Subcutaneous abdominal adipose tissue (tissue), 5 donors: ENCODE measurements at regions not wholly inside any gene's neighbourhood (a gene's known extent, or its start where the extent isn't known, plus 50 kb on each side); places are given as distances from the start of the nearest gene placed in this dataset.

Experiments
- H3K27ac ChIP-seq: one replicate; pipeline ENCODE4 v1.7.0; 2013; ENCODE audit warnings: low read depth, mild to moderate bottlenecking, inconsistent platforms, low read length, moderate library complexity
- H3K27me3 ChIP-seq, 5 donors: one replicate each; pipeline ENCODE4 v1.7.0; 2013; ENCODE audit warnings: low read length in 5 of 5, inconsistent platforms in 1 of 5; ENCODE audit not compliant: control insufficient read depth in 5 of 5, insufficient read depth in 4 of 5
- H3K36me3 ChIP-seq, 5 donors: one replicate each; pipeline ENCODE4 v1.7.0; 2013; ENCODE audit warnings: low read length in 5 of 5; ENCODE audit not compliant: control insufficient read depth in 5 of 5, insufficient read depth in 5 of 5
- H3K4me1 ChIP-seq, 5 donors: one replicate each; pipeline ENCODE4 v1.7.0; 2013; ENCODE audit warnings: low read length in 5 of 5, mild to moderate bottlenecking in 3 of 5, moderate library complexity in 1 of 5; ENCODE audit not compliant: control insufficient read depth in 5 of 5, insufficient read depth in 5 of 5
- H3K4me3 ChIP-seq, 5 donors: one replicate each; pipeline ENCODE4 v1.7.0; 2013; ENCODE audit warnings: low read length in 5 of 5, low read depth in 1 of 5
- H3K9ac ChIP-seq, 5 donors: one replicate each; pipeline ENCODE4 v1.7.0; 2013; ENCODE audit warnings: low read length in 5 of 5, mild to moderate bottlenecking in 4 of 5, moderate library complexity in 3 of 5
- H3K9me3 ChIP-seq, 5 donors: one replicate each; pipeline ENCODE4 v1.7.0; 2013; ENCODE audit warnings: low read length in 5 of 5; ENCODE audit not compliant: control insufficient read depth in 5 of 5
- donor health status: healthy.
- donor health status: healthy.
- donor health status: healthy.
- donor health status: healthy.
- donor health status: healthy.

DNA sequence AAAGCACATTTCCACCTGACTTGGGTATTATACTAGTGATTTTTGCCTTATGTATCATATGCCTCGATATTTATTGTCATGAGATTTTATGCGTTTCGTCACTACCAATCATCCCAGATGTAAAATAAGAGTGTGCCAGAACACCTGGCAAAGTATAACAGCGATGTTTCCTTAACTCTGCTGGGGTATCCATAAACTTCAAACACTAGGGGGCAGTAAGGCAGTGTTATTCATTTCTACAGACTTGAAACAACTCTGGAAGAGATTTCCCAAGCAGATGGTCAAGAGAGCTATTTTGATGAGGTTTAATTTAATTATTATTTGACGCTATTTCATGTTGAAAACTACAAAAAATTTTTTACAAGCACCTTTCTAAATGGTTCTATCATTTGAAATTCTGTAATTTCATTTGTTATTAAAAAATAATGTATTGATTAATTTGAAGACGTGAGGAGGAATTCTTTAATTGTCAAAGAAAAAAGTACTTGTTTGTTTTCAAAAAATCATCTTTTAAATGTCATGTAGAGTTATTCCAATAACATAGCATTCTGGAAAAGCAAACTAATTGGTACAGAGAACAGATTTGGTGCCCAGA lies 388.5 kb upstream of the CTNND2 start:
- Histone ChIP-seq H3K27me3 (no peaks in the 10 kb centered on the region), H3K4me3 (no peak overlapping the region), H3K4me1 (no peaks in the 10 kb centered on the region), H3K36me3 (no peaks in the 10 kb centered on the region), H3K9ac (no peak overlapping the region), H3K27ac (no peak overlapping the region), H3K9me3 (peaks cover 2 to 15% (median 5%) of the 10 kb centered on the region in 5 donors)

DNA sequence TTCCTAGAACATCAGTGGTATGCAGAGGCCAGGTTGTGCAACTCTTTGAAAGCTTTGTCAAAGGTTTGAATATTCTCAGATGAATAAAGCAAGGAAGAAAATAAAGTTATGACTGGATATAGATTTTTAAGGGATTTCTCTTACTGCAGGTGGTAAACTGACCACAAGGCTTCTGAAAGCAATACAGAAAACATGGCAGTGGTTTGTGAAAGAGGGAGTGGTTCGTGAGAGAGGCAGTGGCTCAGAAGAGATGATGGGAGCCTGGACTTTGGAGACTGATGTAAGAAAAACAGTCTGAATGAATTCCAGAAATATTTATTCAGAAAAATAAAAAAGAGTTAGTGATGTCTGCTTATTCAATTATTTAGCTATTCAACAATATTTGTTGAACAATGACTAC lies 380.4 kb upstream of the CTNND2 start:
- H3K4me3 ChIP-seq: no peak overlapping the region
- H3K27me3 ChIP-seq: no peaks in the 10 kb centered on the region
- H3K36me3 ChIP-seq: no peaks in the 10 kb centered on the region
- no peak overlapping the region for H3K27ac ChIP-seq
- H3K4me1 ChIP-seq: no peaks in the 10 kb centered on the region
- no peaks in the 10 kb centered on the region for H3K9me3 ChIP-seq
- H3K9ac ChIP-seq: no peak overlapping the region

DNA sequence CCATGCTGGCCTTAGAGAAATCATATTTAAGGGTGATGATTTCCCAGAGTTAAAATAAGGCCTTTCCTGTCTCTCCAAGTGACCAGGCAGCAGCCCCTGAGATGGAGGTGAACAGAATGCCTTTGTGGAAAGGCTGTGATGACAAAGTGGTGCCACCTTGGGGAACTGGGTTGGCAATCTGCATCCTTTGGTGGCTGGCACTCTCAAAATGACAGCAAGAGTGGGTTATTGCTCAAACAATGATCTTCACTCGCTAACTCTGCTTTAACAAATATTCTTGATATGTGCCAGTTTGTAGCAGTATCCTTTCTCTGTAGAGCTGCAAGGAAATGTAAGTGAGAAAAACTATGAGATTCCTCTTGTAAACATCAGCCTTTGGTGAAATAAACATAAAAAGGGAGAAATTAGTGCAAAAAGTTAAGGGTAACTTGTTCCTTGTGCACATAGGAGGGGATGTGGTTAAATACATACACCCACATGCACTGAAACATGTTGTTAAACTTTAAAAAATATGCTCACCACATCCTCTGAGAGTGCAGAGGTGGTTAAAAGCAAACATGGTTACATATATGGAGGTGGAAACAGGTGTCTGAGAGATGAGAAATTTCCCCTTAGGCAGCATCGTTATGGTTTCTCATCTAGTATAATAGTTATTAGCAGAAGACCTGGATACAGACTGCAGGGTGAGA lies 373.4 kb upstream of the CTNND2 start:
- H3K9me3 ChIP-seq: no peaks in the 10 kb centered on the region
- H3K27ac ChIP-seq: no peak overlapping the region
- H3K36me3 ChIP-seq: no peaks in the 10 kb centered on the region

GRCh38 chr5:12274236-12274635 lies 370.0 kb upstream of the CTNND2 start:
- no peaks in the 10 kb centered on the region for H3K4me1 ChIP-seq
- H3K4me3 ChIP-seq: no peak overlapping the region
- H3K27ac ChIP-seq: no peak overlapping the region
- H3K36me3 ChIP-seq: no peaks in the 10 kb centered on the region
- H3K27me3 ChIP-seq: no peaks in the 10 kb centered on the region
- no peaks in the 10 kb centered on the region for H3K9me3 ChIP-seq
- no peak overlapping the region for H3K9ac ChIP-seq

More for the DNA sequence above, 373.4 kb upstream of the CTNND2 start:
- Histone ChIP-seq H3K9ac (no peak overlapping the region), H3K4me1 (no peaks in the 10 kb centered on the region), H3K4me3 (no peak overlapping the region), H3K27me3 (no peaks in the 10 kb centered on the region)

GRCh38 chr5:12272389-12272788 lies 368.1 kb upstream of the CTNND2 start:
- H3K36me3 ChIP-seq: no peaks in the 10 kb centered on the region
- no peak overlapping the region for H3K27ac ChIP-seq
- H3K4me3 ChIP-seq: no peak overlapping the region
- H3K9me3 ChIP-seq: no peaks in the 10 kb centered on the region
- no peaks in the 10 kb centered on the region for H3K4me1 ChIP-seq
- H3K27me3 ChIP-seq: no peaks in the 10 kb centered on the region
- H3K9ac ChIP-seq: no peak overlapping the region

GRCh38 chr5:12270914-12271313 lies 366.7 kb upstream of the CTNND2 start:
- no peak overlapping the region for H3K9ac ChIP-seq
- H3K36me3 ChIP-seq: no peaks in the 10 kb centered on the region
- H3K4me1 ChIP-seq: no peaks in the 10 kb centered on the region
- no peak overlapping the region for H3K4me3 ChIP-seq
- H3K9me3 ChIP-seq: no peaks in the 10 kb centered on the region
- no peak overlapping the region for H3K27ac ChIP-seq
- H3K27me3 ChIP-seq: no peaks in the 10 kb centered on the region

DNA sequence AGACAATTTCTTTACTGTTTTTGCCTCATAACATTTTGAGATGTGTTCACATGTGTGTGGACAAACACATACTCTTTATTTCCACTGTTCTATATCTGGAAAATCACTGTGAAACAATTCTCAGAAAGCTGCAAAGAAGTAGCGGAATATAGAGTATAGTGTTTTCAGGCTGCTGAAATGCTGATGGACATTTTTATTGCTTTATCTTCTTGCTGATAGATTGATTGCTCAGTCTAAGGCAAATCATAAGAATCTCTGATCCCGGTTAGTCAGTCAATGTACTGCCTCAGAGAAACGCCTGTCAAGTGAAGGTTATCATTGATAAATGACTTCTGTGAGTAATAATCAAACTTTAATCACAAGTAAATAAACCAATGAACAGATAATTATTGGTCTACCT lies 364.9 kb upstream of the CTNND2 start:
- H3K36me3 ChIP-seq: no peaks in the 10 kb centered on the region

GRCh38 chr5:12258549-12258948 lies 354.3 kb upstream of the CTNND2 start:
- H3K9ac ChIP-seq: no peak overlapping the region
- H3K27me3 ChIP-seq: no peaks in the 10 kb centered on the region
- H3K27ac ChIP-seq: no peak overlapping the region
- no peak overlapping the region for H3K4me3 ChIP-seq
- H3K4me1 ChIP-seq: no peaks in the 10 kb centered on the region
- H3K9me3 ChIP-seq: peaks cover 0 to 6% (median 0%) of the 10 kb centered on the region in 5 donors
- no peaks in the 10 kb centered on the region for H3K36me3 ChIP-seq

More for the DNA sequence above, 364.9 kb upstream of the CTNND2 start:
- Histone ChIP-seq H3K9ac (no peak overlapping the region), H3K9me3 (no peaks in the 10 kb centered on the region), H3K27ac (no peak overlapping the region), H3K27me3 (no peaks in the 10 kb centered on the region), H3K4me3 (no peak overlapping the region), H3K4me1 (no peaks in the 10 kb centered on the region)

DNA sequence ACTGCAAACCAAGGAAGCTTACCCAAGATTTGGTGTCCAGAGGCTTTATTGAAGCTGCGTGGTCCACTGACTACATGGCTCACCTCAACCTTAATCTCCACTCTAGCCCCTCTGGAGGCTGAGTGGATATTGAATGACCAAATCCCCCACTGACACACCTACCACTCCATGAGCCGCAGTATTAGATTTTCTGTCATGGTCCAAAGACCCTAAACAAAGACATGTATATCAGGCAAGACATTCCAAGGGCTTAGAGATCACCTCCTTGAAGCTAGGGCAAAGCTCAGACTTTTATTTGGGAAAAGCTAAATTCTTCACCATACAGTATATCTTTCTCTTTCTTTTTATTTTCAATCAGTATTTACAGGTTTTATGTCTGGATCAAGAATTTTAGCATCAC lies 346.2 kb upstream of the CTNND2 start:
- Histone ChIP-seq H3K4me1 (no peaks in the 10 kb centered on the region), H3K36me3 (no peaks in the 10 kb centered on the region), H3K4me3 (no peak overlapping the region), H3K27me3 (no peaks in the 10 kb centered on the region), H3K9me3 (no peaks in the 10 kb centered on the region), H3K9ac (no peak overlapping the region), H3K27ac (no peak overlapping the region)

DNA sequence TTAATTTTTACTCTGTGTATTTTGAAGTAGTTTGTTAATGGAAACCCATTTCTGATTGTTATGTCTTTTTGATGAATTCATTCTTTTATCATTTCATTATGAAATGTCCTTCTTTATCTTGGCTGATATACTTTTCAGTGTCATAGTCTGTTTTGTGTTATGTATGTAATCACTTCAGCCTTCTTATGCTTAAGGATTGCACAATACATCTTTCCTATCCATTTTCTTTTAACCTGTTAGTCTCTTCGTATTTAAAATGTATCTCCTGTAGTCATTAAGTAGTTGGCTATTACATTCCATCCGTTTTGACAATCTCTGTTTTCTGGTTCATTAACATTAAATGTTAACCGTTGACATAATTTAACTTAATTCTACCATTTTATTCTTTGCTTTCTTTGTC lies 344.6 kb upstream of the CTNND2 start:
- Histone ChIP-seq H3K4me1 (no peaks in the 10 kb centered on the region), H3K27ac (no peak overlapping the region), H3K9ac (no peak overlapping the region), H3K9me3 (no peaks in the 10 kb centered on the region), H3K4me3 (no peak overlapping the region), H3K27me3 (no peaks in the 10 kb centered on the region), H3K36me3 (no peaks in the 10 kb centered on the region)
